DND-41 (cell line): ENCODE measurements at regions not wholly inside any gene's neighbourhood (a gene's known extent, or its start where the extent isn't known, plus 50 kb on each side); places are given as distances from the start of the nearest gene placed in this dataset.

ENCODE experiments used
- EZH2 ChIP-seq: IDR thresholded peaks from 3 replicates; pipeline ENCODE4 v1.6.1; 2012; ENCODE audit warnings: borderline replicate concordance, low read depth, mild to moderate bottlenecking, moderate library complexity, low read length, inconsistent platforms; ENCODE audit not compliant: severe bottlenecking
- TF ChIP-seq, protein P1 (sequence below): IDR thresholded peaks from 2 replicates; pipeline ENCODE4 v1.5.1; 2012; ENCODE audit warnings: borderline replicate concordance, low read length, moderate library complexity, mild to moderate bottlenecking; ENCODE audit not compliant: poor library complexity, severe bottlenecking; ENCODE audit errors: extremely low read depth

DNA sequence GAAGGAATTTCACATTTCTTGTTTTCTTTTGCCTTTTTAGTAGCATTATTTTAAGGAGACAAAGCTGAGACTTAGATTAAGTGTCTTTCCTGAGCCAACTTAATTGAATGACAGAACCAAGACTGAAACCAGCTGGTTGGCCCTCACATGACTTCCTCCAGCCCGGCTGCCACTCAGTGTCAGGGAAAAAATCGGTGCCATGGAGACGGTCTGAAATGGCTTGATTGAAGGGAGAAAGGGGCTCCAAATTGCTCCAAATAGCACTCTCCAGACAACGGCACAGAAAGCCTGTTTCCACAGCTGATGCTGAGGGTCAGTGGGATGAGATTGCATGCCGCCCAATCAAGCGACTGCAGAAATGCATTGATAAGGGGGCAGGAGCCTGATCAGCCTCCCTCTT, 475.2 kb upstream of the IL12A start:
- TF ChIP-seq, protein P1, sequence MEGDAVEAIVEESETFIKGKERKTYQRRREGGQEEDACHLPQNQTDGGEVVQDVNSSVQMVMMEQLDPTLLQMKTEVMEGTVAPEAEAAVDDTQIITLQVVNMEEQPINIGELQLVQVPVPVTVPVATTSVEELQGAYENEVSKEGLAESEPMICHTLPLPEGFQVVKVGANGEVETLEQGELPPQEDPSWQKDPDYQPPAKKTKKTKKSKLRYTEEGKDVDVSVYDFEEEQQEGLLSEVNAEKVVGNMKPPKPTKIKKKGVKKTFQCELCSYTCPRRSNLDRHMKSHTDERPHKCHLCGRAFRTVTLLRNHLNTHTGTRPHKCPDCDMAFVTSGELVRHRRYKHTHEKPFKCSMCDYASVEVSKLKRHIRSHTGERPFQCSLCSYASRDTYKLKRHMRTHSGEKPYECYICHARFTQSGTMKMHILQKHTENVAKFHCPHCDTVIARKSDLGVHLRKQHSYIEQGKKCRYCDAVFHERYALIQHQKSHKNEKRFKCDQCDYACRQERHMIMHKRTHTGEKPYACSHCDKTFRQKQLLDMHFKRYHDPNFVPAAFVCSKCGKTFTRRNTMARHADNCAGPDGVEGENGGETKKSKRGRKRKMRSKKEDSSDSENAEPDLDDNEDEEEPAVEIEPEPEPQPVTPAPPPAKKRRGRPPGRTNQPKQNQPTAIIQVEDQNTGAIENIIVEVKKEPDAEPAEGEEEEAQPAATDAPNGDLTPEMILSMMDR, result no peak
- no peak for TF ChIP-seq EZH2
